CD4-positive, alpha-beta T cell treated with Interleukin-15 for 1 hour (primary cell): ENCODE measurements at regions not wholly inside any gene's neighbourhood (a gene's known extent, or its start where the extent isn't known, plus 50 kb on each side); places are given as distances from the start of the nearest gene placed in this dataset.
"Not testable (repeated sequence)": the region's sequence is repeated elsewhere in the genome, so short reads cannot be mapped to it uniquely, and the experiment has no call there.

Experiments
- DNase-seq: peaks from one replicate; pipeline ENCODE4 v3.0.0-alpha.2; 2020

GRCh38 chr2:91498065-91498449, 2806.6 kb downstream of the RPIA start:
- not testable (repeated sequence) for DNase-seq

- not testable (repeated sequence) for DNase-seq
Observed at GRCh38 chr2:91498513-91499250, 2807.2 kb downstream of the RPIA start.

GRCh38 chr2:91499431-91500050, 2808.1 kb downstream of the RPIA start:
- DNase-seq: not testable (repeated sequence)

GRCh38 chr2:91500246-91500977, 2808.9 kb downstream of the RPIA start:
- not testable (repeated sequence) for DNase-seq

DNA sequence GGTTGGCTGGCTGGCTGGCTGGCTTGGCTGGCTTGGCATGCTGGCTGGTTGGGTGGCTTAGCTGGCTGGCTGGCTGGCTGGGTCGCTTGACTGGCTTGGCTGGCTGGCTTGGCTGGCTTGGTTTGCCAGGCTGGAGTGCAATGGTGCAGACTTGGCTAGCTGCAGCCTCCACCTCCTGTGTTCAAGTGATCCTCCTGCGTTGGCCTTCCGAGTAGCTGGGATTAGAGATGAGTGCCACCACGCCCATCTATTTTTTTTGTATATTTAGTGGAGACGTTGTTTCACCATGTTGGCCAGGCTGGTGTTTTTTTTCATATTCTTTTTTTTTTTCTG, 2809.5 kb downstream of the RPIA start:
- not testable (repeated sequence) for DNase-seq

GRCh38 chr2:91501481-91502080, 2810.1 kb downstream of the RPIA start:
- not testable (repeated sequence) for DNase-seq

- not testable (repeated sequence) for DNase-seq
Observed at GRCh38 chr2:91503572-91503958, 2812.1 kb downstream of the RPIA start.

DNA sequence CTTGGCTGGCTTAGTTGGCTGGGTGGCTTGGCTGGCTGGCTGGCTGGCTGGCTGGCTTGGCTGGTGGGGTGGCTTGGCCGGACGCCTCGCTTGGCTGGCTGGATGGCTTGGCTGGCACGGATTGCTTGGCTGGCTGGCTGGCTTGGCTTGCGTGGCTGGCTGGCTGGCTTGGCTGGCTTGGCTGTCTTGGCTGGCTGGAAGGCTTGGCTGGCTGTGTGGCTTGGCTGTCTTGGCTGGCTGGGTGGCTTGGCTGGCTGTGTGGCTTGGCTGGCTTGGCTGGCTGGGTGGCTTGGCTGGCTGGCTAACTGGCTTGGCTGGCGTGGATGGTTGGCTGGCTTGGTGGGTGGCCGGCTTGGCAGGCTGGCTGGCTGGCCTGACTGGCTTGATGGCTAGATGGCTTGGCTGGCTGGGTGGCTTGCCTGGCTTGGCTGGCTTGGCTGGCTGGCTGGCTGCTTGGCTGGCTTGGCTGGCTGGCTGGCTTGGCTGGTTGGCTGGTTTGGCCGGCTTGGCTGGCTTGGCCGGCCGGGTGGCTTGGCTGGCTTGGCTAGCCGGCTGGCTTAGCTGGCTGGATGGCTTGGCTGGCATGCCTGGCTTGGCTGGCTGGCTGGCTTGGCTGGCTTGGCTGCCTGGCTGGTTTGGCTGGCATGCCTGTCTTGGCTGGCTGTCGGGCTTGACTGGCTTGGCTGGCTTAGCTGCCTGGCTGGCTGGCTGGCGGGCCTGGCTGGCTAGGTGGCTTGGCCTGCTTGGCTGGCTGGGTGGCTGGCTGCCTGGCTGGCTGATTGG, 2812.7 kb downstream of the RPIA start:
- DNase-seq: not testable (repeated sequence)

DNA sequence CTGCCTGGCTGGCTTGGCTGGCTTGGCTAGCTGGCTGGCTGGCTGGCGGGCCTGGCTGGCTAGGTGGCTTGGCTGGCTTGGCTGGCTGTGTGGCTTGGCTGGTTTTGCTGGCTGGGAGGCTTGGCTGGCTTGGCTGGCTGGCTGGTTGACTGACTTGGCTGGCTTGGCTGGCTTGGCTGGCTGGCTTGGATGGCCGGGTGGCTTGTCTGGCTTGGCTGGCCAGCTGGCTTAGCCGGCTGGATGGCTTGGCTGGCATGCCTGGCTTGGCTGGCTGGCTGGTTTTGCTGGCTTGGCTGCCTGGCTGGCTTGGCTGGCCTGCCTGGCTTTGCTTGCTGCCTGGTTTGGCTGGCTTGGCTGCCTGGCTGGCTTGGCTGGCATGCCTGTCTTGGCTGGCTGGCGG, 2817.3 kb downstream of the RPIA start:
- not testable (repeated sequence) for DNase-seq

DNA sequence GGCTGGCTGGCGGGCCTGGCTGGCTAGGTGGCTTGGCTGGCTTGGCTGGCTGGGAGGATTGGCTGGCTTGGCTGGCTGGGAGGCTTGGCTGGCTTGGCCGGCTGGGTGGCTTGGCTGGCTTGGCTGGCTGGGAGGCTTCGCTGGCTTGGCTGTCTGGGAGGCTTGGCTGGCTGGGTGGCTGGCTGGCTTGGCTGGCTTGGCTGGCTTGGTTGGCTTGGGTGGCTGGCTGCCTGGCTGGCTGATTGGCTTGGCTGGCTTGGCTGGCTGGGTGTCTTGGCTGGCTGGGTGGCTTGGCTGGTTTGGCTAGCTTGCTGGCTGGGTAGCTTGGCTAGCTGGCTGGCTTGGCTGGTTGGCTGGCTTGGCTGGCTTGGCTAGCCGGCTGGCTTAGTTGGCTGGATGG, 2817.8 kb downstream of the RPIA start:
- DNase-seq: not testable (repeated sequence)

DNA sequence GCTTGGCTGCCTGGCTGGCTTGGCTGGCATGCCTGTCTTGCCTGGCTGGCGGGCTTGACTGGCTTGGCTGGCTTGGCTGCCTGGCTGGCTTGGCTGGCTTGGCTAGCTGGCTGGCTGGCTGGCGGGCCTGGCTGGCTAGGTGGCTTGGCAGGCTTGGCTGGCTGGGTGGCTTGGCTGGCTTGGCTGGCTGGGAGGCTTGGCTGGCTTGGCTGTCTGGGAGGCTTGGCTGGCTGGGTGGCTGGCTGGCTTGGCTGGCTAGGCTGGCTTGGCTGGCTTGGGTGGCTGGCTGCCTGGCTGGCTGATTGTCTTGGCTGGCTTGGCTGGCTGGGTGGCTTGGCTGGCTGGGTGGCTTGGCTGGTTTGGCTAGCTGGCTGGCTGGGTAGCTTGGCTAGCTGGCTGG, 2819.7 kb downstream of the RPIA start:
- not testable (repeated sequence) for DNase-seq

GRCh38 chr2:91515966-91516365, 2824.5 kb downstream of the RPIA start:
- DNase-seq: not testable (repeated sequence)

- not testable (repeated sequence) for DNase-seq
Observed at GRCh38 chr2:91516669-91517068, 2825.2 kb downstream of the RPIA start.

- DNase-seq: not testable (repeated sequence)
Observed at GRCh38 chr2:91517846-91518245, 2826.4 kb downstream of the RPIA start.

DNA sequence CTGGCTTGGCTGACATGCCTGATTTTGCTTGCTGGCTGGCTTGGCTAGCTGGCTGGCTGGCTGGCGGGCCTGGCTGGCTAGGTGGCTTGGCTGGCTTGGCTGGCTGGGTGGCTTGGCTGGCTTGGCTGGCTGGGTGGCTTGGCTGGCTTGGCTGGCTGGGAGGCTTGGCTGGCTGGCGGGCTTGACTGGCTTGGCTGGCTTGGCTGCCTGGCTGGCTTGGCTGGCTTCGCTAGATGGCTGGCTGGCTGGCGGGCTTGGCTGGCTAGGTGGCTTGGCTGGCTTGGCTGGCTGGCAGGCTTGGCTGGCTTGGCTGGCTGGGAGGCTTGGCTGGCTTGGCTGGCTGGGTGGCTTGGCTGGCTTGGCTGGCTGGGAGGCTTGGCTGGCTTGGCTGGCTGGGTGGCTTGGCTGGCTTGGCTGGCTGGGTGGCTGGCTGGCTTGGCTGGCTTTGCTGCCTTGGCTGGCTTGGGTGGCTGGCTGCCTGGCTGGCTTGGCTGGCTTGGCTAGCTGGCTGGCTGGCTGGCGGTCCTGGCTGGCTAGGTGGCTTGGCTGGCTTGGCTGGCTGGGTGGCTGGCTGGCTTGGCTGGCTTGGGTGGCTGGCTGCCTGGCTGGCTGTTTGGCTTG, 2827.0 kb downstream of the RPIA start:
- DNase-seq: not testable (repeated sequence)

DNA sequence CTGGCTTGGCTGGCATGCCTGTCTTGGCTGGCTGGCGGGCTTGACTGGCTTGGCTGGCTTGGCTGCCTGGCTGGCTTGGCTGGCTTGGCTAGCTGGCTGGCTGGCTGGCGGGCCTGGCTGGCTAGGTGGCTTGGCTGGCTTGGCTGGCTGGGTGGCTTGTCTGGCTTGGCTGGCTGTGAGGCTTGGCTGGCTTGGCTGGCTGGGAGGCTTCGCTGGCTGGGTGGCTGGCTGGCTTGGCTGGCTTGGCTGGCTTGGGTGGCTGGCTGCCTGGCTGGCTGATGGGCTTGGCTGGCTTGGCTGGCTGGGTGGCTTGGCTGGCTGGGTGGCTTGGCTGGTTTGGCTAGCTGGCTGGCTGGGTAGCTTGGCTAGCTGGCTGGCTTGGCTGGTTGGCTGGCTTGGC, 2827.9 kb downstream of the RPIA start:
- not testable (repeated sequence) for DNase-seq

DNA sequence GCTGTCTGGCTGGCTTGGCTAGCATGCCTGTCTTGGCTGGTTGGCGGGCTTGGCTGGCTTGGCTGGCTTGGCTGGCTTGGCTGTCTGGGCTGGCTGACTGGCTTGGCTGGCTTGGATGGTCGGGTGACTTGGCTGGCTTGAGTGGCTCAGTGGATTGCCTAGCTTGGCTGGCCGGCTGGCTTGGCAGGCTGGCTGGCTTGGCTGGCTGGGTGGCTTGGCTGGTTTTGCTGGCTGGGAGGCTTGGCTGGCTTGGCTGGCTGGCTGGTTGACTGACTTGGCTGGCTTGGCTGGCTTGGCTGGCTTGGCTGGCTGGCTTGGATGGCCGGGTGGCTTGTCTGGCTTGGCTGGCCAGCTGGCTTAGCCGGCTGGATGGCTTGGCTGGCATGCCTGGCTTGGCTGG, 2828.4 kb downstream of the RPIA start:
- not testable (repeated sequence) for DNase-seq

GRCh38 chr2:91520523-91520922, 2829.1 kb downstream of the RPIA start:
- DNase-seq: not testable (repeated sequence)

GRCh38 chr2:91520972-91521535, 2829.6 kb downstream of the RPIA start:
- not testable (repeated sequence) for DNase-seq

GRCh38 chr2:91521944-91522343, 2830.5 kb downstream of the RPIA start:
- not testable (repeated sequence) for DNase-seq

GRCh38 chr2:91522877-91523276, 2831.4 kb downstream of the RPIA start:
- not testable (repeated sequence) for DNase-seq

- not testable (repeated sequence) for DNase-seq
Observed at GRCh38 chr2:91523751-91524150, 2832.3 kb downstream of the RPIA start.
